A673 (cell line): ENCODE measurements at regions not wholly inside any gene's neighbourhood (a gene's known extent, or its start where the extent isn't known, plus 50 kb on each side); places are given as distances from the start of the nearest gene placed in this dataset.

Source experiments
- EZH2 ChIP-seq: fragments of 200-600 bp; sonication (generic); IDR thresholded peaks from 2 replicates; pipeline ENCODE4 v1.6.1; 2017; ENCODE audit warnings: borderline replicate concordance, low read depth, mild to moderate bottlenecking, mixed read lengths, antibody characterized with exemption, low read length; ENCODE audit not compliant: poor library complexity, severe bottlenecking
- TF ChIP-seq, protein P1 (sequence below): fragments of 300-800, 200-600 bp; sonication (generic); conservative IDR thresholded peaks from 2 replicates; pipeline ENCODE4 v1.5.1; 2017; ENCODE audit warnings: low read depth, mild to moderate bottlenecking, antibody characterized with exemption, low read length, moderate library complexity, mixed read lengths

DNA sequence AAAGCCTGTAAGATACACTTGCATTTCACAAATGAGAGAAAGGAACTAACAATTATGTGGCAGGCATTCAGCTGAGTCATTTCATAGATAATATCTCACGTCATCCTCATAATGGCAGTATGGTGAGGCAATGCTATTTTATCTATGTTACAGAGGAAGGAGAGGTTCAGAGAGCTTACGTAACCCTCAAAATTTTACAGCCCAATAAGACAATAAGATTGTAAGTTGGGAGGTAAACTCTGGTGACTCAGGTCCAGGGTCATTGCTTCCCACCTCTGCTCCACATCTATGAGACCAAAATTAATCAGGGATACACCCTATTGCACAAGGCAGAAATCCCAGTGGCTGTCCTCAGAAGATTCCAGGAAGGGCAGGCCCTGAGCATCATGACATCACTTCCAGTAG, 309.7 kb downstream of the NSG2 start:
- TF ChIP-seq, protein P1, sequence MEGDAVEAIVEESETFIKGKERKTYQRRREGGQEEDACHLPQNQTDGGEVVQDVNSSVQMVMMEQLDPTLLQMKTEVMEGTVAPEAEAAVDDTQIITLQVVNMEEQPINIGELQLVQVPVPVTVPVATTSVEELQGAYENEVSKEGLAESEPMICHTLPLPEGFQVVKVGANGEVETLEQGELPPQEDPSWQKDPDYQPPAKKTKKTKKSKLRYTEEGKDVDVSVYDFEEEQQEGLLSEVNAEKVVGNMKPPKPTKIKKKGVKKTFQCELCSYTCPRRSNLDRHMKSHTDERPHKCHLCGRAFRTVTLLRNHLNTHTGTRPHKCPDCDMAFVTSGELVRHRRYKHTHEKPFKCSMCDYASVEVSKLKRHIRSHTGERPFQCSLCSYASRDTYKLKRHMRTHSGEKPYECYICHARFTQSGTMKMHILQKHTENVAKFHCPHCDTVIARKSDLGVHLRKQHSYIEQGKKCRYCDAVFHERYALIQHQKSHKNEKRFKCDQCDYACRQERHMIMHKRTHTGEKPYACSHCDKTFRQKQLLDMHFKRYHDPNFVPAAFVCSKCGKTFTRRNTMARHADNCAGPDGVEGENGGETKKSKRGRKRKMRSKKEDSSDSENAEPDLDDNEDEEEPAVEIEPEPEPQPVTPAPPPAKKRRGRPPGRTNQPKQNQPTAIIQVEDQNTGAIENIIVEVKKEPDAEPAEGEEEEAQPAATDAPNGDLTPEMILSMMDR = no peak
- no peak for TF ChIP-seq EZH2
